WTC11 (cell line): ENCODE measurements at regions not wholly inside any gene's neighbourhood (a gene's known extent, or its start where the extent isn't known, plus 50 kb on each side); places are given as distances from the start of the nearest gene placed in this dataset.

Source experiments
- ATAC-seq: fragments of 200-7000 bp; cut with Tn5 transposase; 2 replicates; pipeline ENCODE4 v1.10.0; 2021; ENCODE audit warnings: mild to moderate bottlenecking, moderate library complexity
- CTCF ChIA-PET: fragments of 300-600 bp; sonication (Branson Sonifier 250); formaldehyde crosslinking; loops from one replicate; lab custom pipeline; 2021; ENCODE audit warnings: antibody characterized with exemption; lab: Charles Lee
- POLR2A ChIA-PET: fragments of 350-600 bp; sonication (Branson Sonifier 250); formaldehyde crosslinking; loops from one replicate; lab custom pipeline; 2021; ENCODE audit warnings: antibody characterized with exemption; lab: Charles Lee
- DNase-seq: peaks from one replicate; pipeline ENCODE4 v3.0.0; 2021; ENCODE audit warnings: low spot score
- H3K27ac Mint-ChIP-seq: 2 replicates; pipeline ENCODE4 v1.8.0; 2021; ENCODE audit warnings: mixed read lengths
- H3K27me3 Mint-ChIP-seq: 2 replicates; pipeline ENCODE4 v1.8.0; 2021; ENCODE audit warnings: low read depth, mild to moderate bottlenecking, moderate library complexity, mixed read lengths
- H3K36me3 Mint-ChIP-seq: 2 replicates; pipeline ENCODE4 v1.8.0; 2021; ENCODE audit warnings: mixed read lengths
- H3K4me1 Mint-ChIP-seq: 2 replicates; pipeline ENCODE4 v1.8.0; 2022; ENCODE audit warnings: mixed read lengths
- H3K4me3 Mint-ChIP-seq: 2 replicates; pipeline ENCODE4 v1.8.0; 2021; ENCODE audit warnings: mild to moderate bottlenecking, moderate library complexity, mixed read lengths
- H3K9me3 Mint-ChIP-seq: 2 replicates; pipeline ENCODE4 v1.8.0; 2021; ENCODE audit warnings: mixed read lengths
- KAT7 ChIP-seq: sonication (generic); formaldehyde crosslinking; IDR thresholded peaks from 2 replicates; pipeline ENCODE4 v1.8.1; 2023; ENCODE audit warnings: missing genetic modification reagents, mild to moderate bottlenecking, borderline replicate concordance
- MXD4 ChIP-seq: fragments of 250-450 bp; sonication (Bioruptor Pico); IDR thresholded peaks from 2 replicates; pipeline ENCODE4 v1.8.0; 2021; ENCODE audit warnings: mild to moderate bottlenecking, moderate library complexity, borderline replicate concordance
- NFATC4 ChIP-seq: fragments of 250-450 bp; sonication (Bioruptor Pico); IDR thresholded peaks from 2 replicates; pipeline ENCODE4 v1.9.0; 2021; ENCODE audit warnings: mild to moderate bottlenecking
- OVOL2 ChIP-seq: fragments of 250-450 bp; sonication (Bioruptor Pico); IDR thresholded peaks from 2 replicates; pipeline ENCODE4 v1.9.0; 2021; ENCODE audit warnings: mild to moderate bottlenecking, borderline replicate concordance
- ZBTB21 ChIP-seq: sonication (generic); formaldehyde crosslinking; IDR thresholded peaks from 2 replicates; pipeline ENCODE4 v1.8.1; 2023; ENCODE audit warnings: mild to moderate bottlenecking, missing genetic modification reagents, borderline replicate concordance
- ZNF232 ChIP-seq: sonication (generic); formaldehyde crosslinking; IDR thresholded peaks from 2 replicates; pipeline ENCODE4 v1.8.0; 2022; ENCODE audit warnings: mild to moderate bottlenecking, missing genetic modification reagents
- ZNF263 ChIP-seq: sonication (generic); formaldehyde crosslinking; IDR thresholded peaks from 2 replicates; pipeline ENCODE4 v1.8.1; 2022; ENCODE audit warnings: low read depth, mild to moderate bottlenecking, moderate library complexity, missing genetic modification reagents
- ZNF396 ChIP-seq: fragments of 250-450 bp; sonication (Bioruptor Pico); IDR thresholded peaks from 2 replicates; pipeline ENCODE4 v1.8.0; 2021; ENCODE audit warnings: mild to moderate bottlenecking, moderate library complexity, borderline replicate concordance
- TF ChIP-seq, protein P1 (sequence below): fragments of 250-450 bp; sonication (Bioruptor Pico); IDR thresholded peaks from 2 replicates; pipeline ENCODE4 v1.9.0; 2021; ENCODE audit warnings: mild to moderate bottlenecking
- TF ChIP-seq, protein P2 (sequence below): sonication (generic); formaldehyde crosslinking; IDR thresholded peaks from 2 replicates; pipeline ENCODE4 v1.8.0; 2022; ENCODE audit warnings: mild to moderate bottlenecking, missing genetic modification reagents
- TF ChIP-seq, protein P3 (sequence below): sonication (generic); formaldehyde crosslinking; conservative IDR thresholded peaks from 2 replicates; pipeline ENCODE4 v1.8.1; 2022; ENCODE audit warnings: mild to moderate bottlenecking, missing genetic modification reagents
- TF ChIP-seq, protein P4 (sequence below): sonication (generic); formaldehyde crosslinking; IDR thresholded peaks from 2 replicates; pipeline ENCODE4 v1.8.0; 2022; ENCODE audit warnings: mild to moderate bottlenecking, missing genetic modification reagents
- TF ChIP-seq, protein P5 (sequence below): sonication (generic); formaldehyde crosslinking; IDR thresholded peaks from 2 replicates; pipeline ENCODE4 v1.8.1; 2023; ENCODE audit warnings: mild to moderate bottlenecking, moderate library complexity, missing genetic modification reagents
- TF ChIP-seq, protein P6 (sequence below): sonication (generic); formaldehyde crosslinking; IDR thresholded peaks from 2 replicates; pipeline ENCODE4 v1.8.1; 2023; ENCODE audit warnings: mild to moderate bottlenecking, missing genetic modification reagents, moderate library complexity

DNA sequence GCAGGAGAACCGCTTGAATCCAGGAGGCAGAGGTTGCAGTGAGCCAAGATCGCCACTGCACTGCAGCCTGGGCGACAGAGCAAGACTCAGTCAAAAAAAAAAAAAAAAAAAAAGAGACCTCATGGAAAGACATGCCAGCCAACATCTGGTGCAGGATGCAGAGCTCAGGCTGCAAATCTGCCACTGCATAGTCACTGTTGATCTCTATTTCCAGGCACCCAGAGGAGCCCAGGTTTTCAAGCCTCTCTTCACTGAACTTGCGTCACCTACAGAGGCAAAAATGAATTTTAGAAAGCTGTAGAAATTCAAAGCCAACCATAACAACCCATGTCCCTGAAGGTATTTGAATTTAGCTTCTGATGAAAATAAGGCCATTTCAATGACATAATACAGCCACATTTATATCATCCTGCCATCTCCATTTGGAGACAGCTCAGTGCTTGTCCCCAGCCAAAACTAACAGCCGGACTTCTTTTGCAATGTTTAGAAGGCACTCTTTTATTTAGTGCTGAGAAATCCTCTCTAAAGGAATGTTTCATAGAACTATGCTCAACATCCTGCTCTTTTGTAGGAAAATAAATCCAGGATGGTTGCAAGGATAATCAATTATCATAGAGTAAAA, 113.3 kb downstream of the SNX18 start:
- H3K36me3 Mint-ChIP-seq, result no peaks in the 10 kb centered on the region
- peaks cover 20% of the 10 kb centered on the region for H3K9me3 Mint-ChIP-seq
- no peaks in the 10 kb centered on the region for H3K27me3 Mint-ChIP-seq
- TF ChIP-seq, protein P1, sequence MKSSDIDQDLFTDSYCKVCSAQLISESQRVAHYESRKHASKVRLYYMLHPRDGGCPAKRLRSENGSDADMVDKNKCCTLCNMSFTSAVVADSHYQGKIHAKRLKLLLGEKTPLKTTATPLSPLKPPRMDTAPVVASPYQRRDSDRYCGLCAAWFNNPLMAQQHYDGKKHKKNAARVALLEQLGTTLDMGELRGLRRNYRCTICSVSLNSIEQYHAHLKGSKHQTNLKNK, result no peak
- TF ChIP-seq, protein P2, sequence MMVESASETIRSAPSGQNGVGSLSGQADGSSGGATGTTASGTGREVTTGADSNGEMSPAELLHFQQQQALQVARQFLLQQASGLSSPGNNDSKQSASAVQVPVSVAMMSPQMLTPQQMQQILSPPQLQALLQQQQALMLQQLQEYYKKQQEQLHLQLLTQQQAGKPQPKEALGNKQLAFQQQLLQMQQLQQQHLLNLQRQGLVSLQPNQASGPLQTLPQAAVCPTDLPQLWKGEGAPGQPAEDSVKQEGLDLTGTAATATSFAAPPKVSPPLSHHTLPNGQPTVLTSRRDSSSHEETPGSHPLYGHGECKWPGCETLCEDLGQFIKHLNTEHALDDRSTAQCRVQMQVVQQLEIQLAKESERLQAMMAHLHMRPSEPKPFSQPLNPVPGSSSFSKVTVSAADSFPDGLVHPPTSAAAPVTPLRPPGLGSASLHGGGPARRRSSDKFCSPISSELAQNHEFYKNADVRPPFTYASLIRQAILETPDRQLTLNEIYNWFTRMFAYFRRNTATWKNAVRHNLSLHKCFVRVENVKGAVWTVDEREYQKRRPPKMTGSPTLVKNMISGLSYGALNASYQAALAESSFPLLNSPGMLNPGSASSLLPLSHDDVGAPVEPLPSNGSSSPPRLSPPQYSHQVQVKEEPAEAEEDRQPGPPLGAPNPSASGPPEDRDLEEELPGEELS (CRISPR knock-in tag), result no peak
- no peak for TF ChIP-seq ZNF232 (CRISPR knock-in tag)
- no peak for TF ChIP-seq MXD4
- H3K4me1 Mint-ChIP-seq, result 0 out of 2 replicates have a peak, but pooled peaks cover 3% of the 10 kb centered on the region
- no peak for DNase-seq
- no peak overlapping the region for H3K4me3 Mint-ChIP-seq
- ChIA-PET POLR2A (no interaction called here), CTCF (no interaction called here)
- H3K27ac Mint-ChIP-seq, result no peak overlapping the region
- no peak for ATAC-seq

DNA sequence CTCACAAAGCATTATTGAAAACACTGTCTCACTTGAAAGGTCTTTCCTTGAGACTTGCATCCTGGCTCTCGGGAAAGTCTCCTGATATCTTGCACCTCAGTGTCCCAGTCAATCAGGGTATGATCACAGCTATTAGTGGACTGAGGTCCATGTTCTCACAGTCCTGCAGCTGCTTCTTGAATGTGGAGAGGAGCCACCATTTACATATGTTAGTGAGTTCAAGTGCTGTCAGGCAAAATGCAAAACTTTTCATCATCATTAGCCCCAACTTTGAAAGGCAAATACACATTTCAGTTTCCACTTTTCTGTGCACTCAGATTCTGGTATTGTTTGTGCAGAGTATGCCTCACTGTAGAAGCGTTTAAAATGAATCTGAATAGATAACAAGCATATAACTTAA, 111.6 kb downstream of the SNX18 start:
- DNase-seq, result no peak
- ATAC-seq, result no peak
- POLR2A ChIA-PET, result no interaction called here
- Mint-ChIP-seq H3K36me3 (no peaks in the 10 kb centered on the region), H3K27me3 (no peaks in the 10 kb centered on the region), H3K27ac (no peak overlapping the region), H3K9me3 (peaks cover 20% of the 10 kb centered on the region), H3K4me3 (no peak overlapping the region), H3K4me1 (0 out of 2 replicates have a peak, but pooled peaks cover 3% of the 10 kb centered on the region)
- CTCF ChIA-PET, result no interaction called here
- TF ChIP-seq ZNF263 (CRISPR knock-in tag) (no peak), OVOL2 (CRISPR knock-in tag) (no peak), ZNF396 (no peak), MXD4 (no peak), KAT7 (no peak), NFATC4 (CRISPR knock-in tag) (no peak), ZBTB21 (CRISPR knock-in tag) (no peak)
- TF ChIP-seq, protein P3, sequence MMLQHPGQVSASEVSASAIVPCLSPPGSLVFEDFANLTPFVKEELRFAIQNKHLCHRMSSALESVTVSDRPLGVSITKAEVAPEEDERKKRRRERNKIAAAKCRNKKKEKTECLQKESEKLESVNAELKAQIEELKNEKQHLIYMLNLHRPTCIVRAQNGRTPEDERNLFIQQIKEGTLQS (CRISPR knock-in tag), result no peak
- TF ChIP-seq, protein P4, sequence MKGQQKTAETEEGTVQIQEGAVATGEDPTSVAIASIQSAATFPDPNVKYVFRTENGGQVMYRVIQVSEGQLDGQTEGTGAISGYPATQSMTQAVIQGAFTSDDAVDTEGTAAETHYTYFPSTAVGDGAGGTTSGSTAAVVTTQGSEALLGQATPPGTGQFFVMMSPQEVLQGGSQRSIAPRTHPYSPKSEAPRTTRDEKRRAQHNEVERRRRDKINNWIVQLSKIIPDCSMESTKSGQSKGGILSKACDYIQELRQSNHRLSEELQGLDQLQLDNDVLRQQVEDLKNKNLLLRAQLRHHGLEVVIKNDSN (CRISPR knock-in tag), result no peak
- TF ChIP-seq, protein P5, sequence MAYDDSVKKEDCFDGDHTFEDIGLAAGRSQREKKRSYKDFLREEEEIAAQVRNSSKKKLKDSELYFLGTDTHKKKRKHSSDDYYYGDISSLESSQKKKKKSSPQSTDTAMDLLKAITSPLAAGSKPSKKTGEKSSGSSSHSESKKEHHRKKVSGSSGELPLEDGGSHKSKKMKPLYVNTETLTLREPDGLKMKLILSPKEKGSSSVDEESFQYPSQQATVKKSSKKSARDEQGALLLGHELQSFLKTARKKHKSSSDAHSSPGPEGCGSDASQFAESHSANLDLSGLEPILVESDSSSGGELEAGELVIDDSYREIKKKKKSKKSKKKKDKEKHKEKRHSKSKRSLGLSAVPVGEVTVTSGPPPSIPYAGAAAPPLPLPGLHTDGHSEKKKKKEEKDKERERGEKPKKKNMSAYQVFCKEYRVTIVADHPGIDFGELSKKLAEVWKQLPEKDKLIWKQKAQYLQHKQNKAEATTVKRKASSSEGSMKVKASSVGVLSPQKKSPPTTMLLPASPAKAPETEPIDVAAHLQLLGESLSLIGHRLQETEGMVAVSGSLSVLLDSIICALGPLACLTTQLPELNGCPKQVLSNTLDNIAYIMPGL (CRISPR knock-in tag), result no peak
- TF ChIP-seq, protein P2 (CRISPR knock-in tag), result no peak
- TF ChIP-seq, protein P6, sequence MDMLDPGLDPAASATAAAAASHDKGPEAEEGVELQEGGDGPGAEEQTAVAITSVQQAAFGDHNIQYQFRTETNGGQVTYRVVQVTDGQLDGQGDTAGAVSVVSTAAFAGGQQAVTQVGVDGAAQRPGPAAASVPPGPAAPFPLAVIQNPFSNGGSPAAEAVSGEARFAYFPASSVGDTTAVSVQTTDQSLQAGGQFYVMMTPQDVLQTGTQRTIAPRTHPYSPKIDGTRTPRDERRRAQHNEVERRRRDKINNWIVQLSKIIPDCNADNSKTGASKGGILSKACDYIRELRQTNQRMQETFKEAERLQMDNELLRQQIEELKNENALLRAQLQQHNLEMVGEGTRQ (CRISPR knock-in tag), result no peak
